GM19193 (cell line): ENCODE measurements at regions not wholly inside any gene's neighbourhood (a gene's known extent, or its start where the extent isn't known, plus 50 kb on each side); places are given as distances from the start of the nearest gene placed in this dataset.

ENCODE experiments used
- POLR2A ChIP-seq: IDR thresholded peaks from 4 replicates; pipeline ENCODE4 v1.6.1; 2011; ENCODE audit not compliant: insufficient read depth, insufficient read length; ENCODE audit errors: extremely low read depth

- no peak for TF ChIP-seq POLR2A
Measured at GRCh38 chr15:62841891-62842559, 200.5 kb upstream of the TPM1 start.

GRCh38 chr15:62843311-62843710 is 199.2 kb upstream of the TPM1 start:
- no peak for TF ChIP-seq POLR2A

- no peak for TF ChIP-seq POLR2A
Measured at GRCh38 chr15:62844564-62845240, 197.8 kb upstream of the TPM1 start.

GRCh38 chr15:62845241-62846126 is 197.1 kb upstream of the TPM1 start:
- no peak for TF ChIP-seq POLR2A

GRCh38 chr15:62846131-62846804 is 196.3 kb upstream of the TPM1 start:
- TF ChIP-seq POLR2A: no peak

- no peak for TF ChIP-seq POLR2A
Measured at GRCh38 chr15:62846805-62847495, 195.6 kb upstream of the TPM1 start.

- no peak for TF ChIP-seq POLR2A
Measured at GRCh38 chr15:62847900-62848489, 194.6 kb upstream of the TPM1 start.

- no peak for TF ChIP-seq POLR2A
Measured at GRCh38 chr15:62848632-62849050, 193.9 kb upstream of the TPM1 start.

GRCh38 chr15:62849316-62850106 is 193.0 kb upstream of the TPM1 start:
- no peak for TF ChIP-seq POLR2A

- TF ChIP-seq POLR2A: no peak
Measured at GRCh38 chr15:62850318-62850717, 192.2 kb upstream of the TPM1 start.

GRCh38 chr15:62850791-62851291 is 191.7 kb upstream of the TPM1 start:
- TF ChIP-seq POLR2A: no peak

- no peak for TF ChIP-seq POLR2A
Measured at GRCh38 chr15:62853114-62853840, 189.3 kb upstream of the TPM1 start.
